ENCODE measurements at regions not wholly inside any gene's neighbourhood (a gene's known extent, or its start where the extent isn't known, plus 50 kb on each side); places are given as distances from the start of the nearest gene placed in this dataset.

DNA sequence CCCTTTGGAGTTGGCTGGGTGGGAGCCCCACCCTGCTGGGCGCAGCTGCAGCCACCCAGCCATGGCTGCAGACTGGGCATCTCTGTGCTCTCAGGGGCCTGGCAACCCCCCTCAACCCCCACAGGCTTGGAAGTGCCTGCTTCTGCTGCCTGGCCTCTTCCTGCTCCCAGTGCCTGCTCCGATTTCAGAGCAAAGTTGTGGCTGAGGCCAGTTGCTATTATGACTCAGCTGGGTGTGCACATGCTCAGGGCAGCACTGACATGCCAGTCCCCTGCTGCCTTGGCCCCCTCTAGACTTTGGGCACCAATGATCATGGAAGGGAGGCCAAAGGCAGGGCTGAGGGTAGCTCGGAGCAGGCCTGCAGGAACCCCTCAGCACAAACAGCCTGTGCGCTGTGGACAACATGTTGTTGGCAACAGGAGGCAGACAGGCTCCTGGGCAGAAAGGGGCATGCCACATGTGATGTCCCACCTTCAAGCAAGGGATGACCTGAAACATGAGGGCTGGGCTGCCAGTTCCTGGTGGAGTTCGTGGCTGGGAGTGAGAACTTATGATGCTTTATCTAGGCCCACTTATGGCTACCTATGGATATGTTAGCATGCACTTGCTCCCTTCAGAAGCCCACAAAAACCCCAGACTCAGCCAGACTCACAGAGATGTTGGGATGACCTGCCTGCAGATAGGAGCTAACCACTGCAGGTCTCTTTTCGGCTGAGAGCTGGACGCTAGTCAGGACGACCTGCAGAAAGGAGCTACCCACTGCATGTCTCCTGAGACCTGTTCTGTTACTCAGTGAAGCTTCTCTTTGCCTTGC is 96.4 kb upstream of the AMOTL1 start:
- Histone ChIP-seq H3K27me3 (no peaks in the 10 kb centered on the region), H3K4me1 (no peaks in the 10 kb centered on the region), H3K4me3 (no peak overlapping the region), H3K9me3 (no peaks in the 10 kb centered on the region), H3K36me3 (no peaks in the 10 kb centered on the region), H3K27ac (no peak overlapping the region)
- DNase-seq, result peak in 1 of 2 donors; percentile 46
- TF ChIP-seq CTCF (IDR thresholded peaks at IDR 0.05) (no peak), EP300 (IDR thresholded peaks at IDR 0.05) (no peak), POLR2AphosphoS5 (IDR thresholded peaks at IDR 0.05) (no peak), POLR2A (IDR thresholded peaks at IDR 0.05) (no peak)
- ATAC-seq (ENCODE audit: low FRiP score in 2 of 2), result no peak
- WGBS, 2 donors, result 75 to 100% methylated on average over 4 to 8 of the region's 8 CpGs

DNA sequence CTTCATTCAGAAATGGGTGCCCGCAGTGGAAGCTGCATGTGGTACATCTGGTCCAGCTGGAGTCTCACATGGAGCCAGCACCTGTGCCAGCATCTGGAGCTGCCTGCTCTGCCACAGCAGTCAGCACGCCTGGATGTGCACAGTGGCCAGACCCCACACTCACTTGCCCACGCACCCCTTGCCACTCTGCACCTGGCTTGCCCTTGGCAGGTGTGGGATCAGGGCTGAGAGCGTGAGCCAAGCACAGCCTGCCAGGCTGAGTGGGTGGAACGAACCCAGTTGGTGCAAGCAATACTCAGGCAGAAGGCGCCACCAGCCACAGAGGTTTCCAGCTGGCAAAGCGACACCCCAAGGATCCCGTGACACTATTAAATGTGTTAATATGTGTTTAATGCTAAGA is 95.5 kb upstream of the AMOTL1 start:
- Histone ChIP-seq H3K27me3 (no peaks in the 10 kb centered on the region), H3K4me3 (no peak overlapping the region), H3K9me3 (no peaks in the 10 kb centered on the region), H3K27ac (no peak overlapping the region), H3K4me1 (no peaks in the 10 kb centered on the region), H3K36me3 (no peaks in the 10 kb centered on the region)
- DNase-seq (peak in 1 of 2 donors; percentile 61), ATAC-seq (ENCODE audit: low FRiP score in 2 of 2) (no peak)
- 94 to 95% methylated on average over 5 to 8 of the region's 8 CpGs for WGBS, 2 donors
- TF ChIP-seq EP300 (IDR thresholded peaks at IDR 0.05) (no peak), CTCF (IDR thresholded peaks at IDR 0.05) (no peak), POLR2AphosphoS5 (IDR thresholded peaks at IDR 0.05) (no peak), POLR2A (IDR thresholded peaks at IDR 0.05) (no peak)

DNA sequence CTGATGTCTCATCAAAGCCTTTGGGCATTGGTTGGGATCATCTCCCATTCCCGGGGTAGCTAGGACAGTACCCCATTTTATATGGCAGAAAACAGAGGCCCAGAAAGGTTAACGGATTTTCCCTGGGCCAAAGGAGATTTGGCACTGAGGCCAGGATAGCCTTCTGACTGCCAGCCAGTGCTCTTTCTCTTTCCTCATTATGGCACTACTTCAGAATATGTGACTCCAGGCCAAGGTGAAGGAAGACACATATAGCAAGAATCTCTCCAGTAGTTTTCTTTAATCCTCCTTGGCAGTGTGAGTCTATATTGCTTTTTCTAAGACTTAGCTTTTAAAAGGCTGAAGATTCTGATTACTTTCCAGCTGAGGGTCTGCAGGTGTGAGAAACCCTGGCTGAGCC is 94.8 kb upstream of the AMOTL1 start:
- WGBS, 2 donors, result 85 to 97% methylated on average over 2 of the region's 2 CpGs
- no peaks in the 10 kb centered on the region for H3K27me3 ChIP-seq
- H3K27ac ChIP-seq, result no peak overlapping the region
- H3K4me3 ChIP-seq, result no peak overlapping the region
- no peaks in the 10 kb centered on the region for H3K9me3 ChIP-seq
- DNase-seq (no peak), ATAC-seq (ENCODE audit: low FRiP score in 2 of 2) (no peak)
- no peaks in the 10 kb centered on the region for H3K4me1 ChIP-seq
- TF ChIP-seq POLR2AphosphoS5 (IDR thresholded peaks at IDR 0.05), result no peak
- no peak for TF ChIP-seq EP300 (IDR thresholded peaks at IDR 0.05)
- no peak for TF ChIP-seq POLR2A (IDR thresholded peaks at IDR 0.05)
- no peak for TF ChIP-seq CTCF (IDR thresholded peaks at IDR 0.05)
- no peaks in the 10 kb centered on the region for H3K36me3 ChIP-seq

GRCh38 chr11:94673951-94674491 is 94.1 kb upstream of the AMOTL1 start:
- Histone ChIP-seq H3K27me3 (no peaks in the 10 kb centered on the region), H3K9me3 (no peaks in the 10 kb centered on the region), H3K4me3 (no peak overlapping the region), H3K36me3 (no peaks in the 10 kb centered on the region), H3K4me1 (no peaks in the 10 kb centered on the region), H3K27ac (no peak overlapping the region)
- TF ChIP-seq CTCF (IDR thresholded peaks at IDR 0.05) (no peak), EP300 (IDR thresholded peaks at IDR 0.05) (no peak), POLR2AphosphoS5 (IDR thresholded peaks at IDR 0.05) (no peak), POLR2A (IDR thresholded peaks at IDR 0.05) (no peak)
- ATAC-seq (ENCODE audit: low FRiP score in 2 of 2), result no peak
- WGBS, 2 donors, result 76 to 89% methylated on average over 6 of the region's 6 CpGs
- no peak for DNase-seq

DNA sequence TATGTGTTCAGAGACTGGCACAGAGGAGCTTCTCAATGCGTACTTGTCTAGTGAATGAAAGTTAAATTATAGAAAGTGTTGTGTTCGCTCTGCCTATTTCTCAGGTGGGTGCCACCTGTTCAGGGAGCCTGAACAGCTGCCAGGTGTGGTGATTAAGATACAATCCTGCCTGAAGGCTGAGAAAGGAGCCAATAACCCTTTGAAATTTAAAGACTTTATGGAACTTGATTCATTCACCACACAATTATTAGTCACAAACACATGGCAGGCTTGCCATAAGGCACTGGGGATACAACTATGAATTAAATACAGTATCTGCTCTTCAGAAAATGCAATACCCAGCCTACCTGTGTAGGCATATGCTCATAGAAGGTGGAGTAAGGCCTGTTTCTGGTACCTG is 92.9 kb upstream of the AMOTL1 start:
- DNase-seq (no peak), ATAC-seq (ENCODE audit: low FRiP score in 2 of 2) (no peak)
- Histone ChIP-seq H3K27me3 (no peaks in the 10 kb centered on the region), H3K9me3 (no peaks in the 10 kb centered on the region), H3K36me3 (no peaks in the 10 kb centered on the region), H3K4me1 (no peaks in the 10 kb centered on the region), H3K4me3 (no peak overlapping the region), H3K27ac (no peak overlapping the region)
- TF ChIP-seq EP300 (IDR thresholded peaks at IDR 0.05) (no peak), POLR2AphosphoS5 (IDR thresholded peaks at IDR 0.05) (no peak), POLR2A (IDR thresholded peaks at IDR 0.05) (no peak), CTCF (IDR thresholded peaks at IDR 0.05) (no peak)
- 72 to 95% methylated on average over 2 of the region's 2 CpGs for WGBS, 2 donors
